ENCODE measurements at regions not wholly inside any gene's neighbourhood (a gene's known extent, or its start where the extent isn't known, plus 50 kb on each side); places are given as distances from the start of the nearest gene placed in this dataset.

GRCh38 chr12:59182658-59183455 is 262.6 kb upstream of the LRIG3 start:
- H3K27me3 ChIP-seq (ENCODE audit: control insufficient read depth in 1 of 2, insufficient read depth in 2 of 2, low read length in 2 of 2), result peaks cover 0 to 2% of the 10 kb centered on the region in 2 donors
- H3K9me3 ChIP-seq (ENCODE audit: control insufficient read depth in 2 of 2, insufficient read depth in 1 of 2, low read depth in 1 of 2, low read length in 1 of 2), result no peaks in the 10 kb centered on the region
- H3K4me3 ChIP-seq (ENCODE audit: low read depth in 1 of 2, low read length in 2 of 2), result no peak overlapping the region
- H3K27ac ChIP-seq (ENCODE audit: low read depth in 2 of 2, low read length in 1 of 2), result no peak overlapping the region
- H3K4me1 ChIP-seq (ENCODE audit: control insufficient read depth in 2 of 2, insufficient read depth in 2 of 2, low read length in 1 of 2), result no peaks in the 10 kb centered on the region
- H3K36me3 ChIP-seq (ENCODE audit: control insufficient read depth in 2 of 2, insufficient read depth in 2 of 2, low read length in 1 of 2), result no peaks in the 10 kb centered on the region
- WGBS, 2 donors, result 82 to 85% methylated on average over 3 of the region's 3 CpGs

GRCh38 chr12:59182191-59182590 is 261.9 kb upstream of the LRIG3 start:
- WGBS, 2 donors, result 66 to 69% methylated on average over 4 of the region's 4 CpGs
- Histone ChIP-seq H3K4me3 (ENCODE audit: low read depth in 1 of 2, low read length in 2 of 2) (no peak overlapping the region), H3K36me3 (ENCODE audit: control insufficient read depth in 2 of 2, insufficient read depth in 2 of 2, low read length in 1 of 2) (no peaks in the 10 kb centered on the region), H3K27me3 (ENCODE audit: control insufficient read depth in 1 of 2, insufficient read depth in 2 of 2, low read length in 2 of 2) (peaks cover 0 to 2% of the 10 kb centered on the region in 2 donors), H3K9me3 (ENCODE audit: control insufficient read depth in 2 of 2, insufficient read depth in 1 of 2, low read depth in 1 of 2, low read length in 1 of 2) (no peaks in the 10 kb centered on the region), H3K27ac (ENCODE audit: low read depth in 2 of 2, low read length in 1 of 2) (no peak overlapping the region), H3K4me1 (ENCODE audit: control insufficient read depth in 2 of 2, insufficient read depth in 2 of 2, low read length in 1 of 2) (no peaks in the 10 kb centered on the region)

GRCh38 chr12:59181196-59181777 is 261.0 kb upstream of the LRIG3 start:
- WGBS, 2 donors, result 64 to 71% methylated on average over 2 of the region's 2 CpGs
- H3K27me3 ChIP-seq (ENCODE audit: control insufficient read depth in 1 of 2, insufficient read depth in 2 of 2, low read length in 2 of 2), result peaks cover 0 to 2% of the 10 kb centered on the region in 2 donors
- no peak overlapping the region for H3K4me3 ChIP-seq (ENCODE audit: low read depth in 1 of 2, low read length in 2 of 2)
- no peaks in the 10 kb centered on the region for H3K36me3 ChIP-seq (ENCODE audit: control insufficient read depth in 2 of 2, insufficient read depth in 2 of 2, low read length in 1 of 2)
- H3K27ac ChIP-seq (ENCODE audit: low read depth in 2 of 2, low read length in 1 of 2), result no peak overlapping the region
- H3K4me1 ChIP-seq (ENCODE audit: control insufficient read depth in 2 of 2, insufficient read depth in 2 of 2, low read length in 1 of 2), result no peaks in the 10 kb centered on the region
- peaks cover 0 to 5% of the 10 kb centered on the region in 2 donors for H3K9me3 ChIP-seq (ENCODE audit: control insufficient read depth in 2 of 2, insufficient read depth in 1 of 2, low read depth in 1 of 2, low read length in 1 of 2)

- H3K4me3 ChIP-seq (ENCODE audit: low read depth in 1 of 2, low read length in 2 of 2), result no peak overlapping the region
- H3K9me3 ChIP-seq (ENCODE audit: control insufficient read depth in 2 of 2, insufficient read depth in 1 of 2, low read depth in 1 of 2, low read length in 1 of 2), result peaks cover 0 to 5% of the 10 kb centered on the region in 2 donors
- no peaks in the 10 kb centered on the region for H3K4me1 ChIP-seq (ENCODE audit: control insufficient read depth in 2 of 2, insufficient read depth in 2 of 2, low read length in 1 of 2)
- H3K27ac ChIP-seq (ENCODE audit: low read depth in 2 of 2, low read length in 1 of 2), result no peak overlapping the region
- H3K36me3 ChIP-seq (ENCODE audit: control insufficient read depth in 2 of 2, insufficient read depth in 2 of 2, low read length in 1 of 2), result no peaks in the 10 kb centered on the region
- WGBS, 2 donors, result 69 to 74% methylated on average over 1 of the region's 1 CpG
- peaks cover 0 to 2% of the 10 kb centered on the region in 2 donors for H3K27me3 ChIP-seq (ENCODE audit: control insufficient read depth in 1 of 2, insufficient read depth in 2 of 2, low read length in 2 of 2)
Measured at GRCh38 chr12:59179231-59179630, 258.9 kb upstream of the LRIG3 start.

GRCh38 chr12:59173695-59174094 is 253.4 kb upstream of the LRIG3 start:
- Histone ChIP-seq H3K9me3 (ENCODE audit: control insufficient read depth in 2 of 2, insufficient read depth in 1 of 2, low read depth in 1 of 2, low read length in 1 of 2) (peaks cover 0 to 5% of the 10 kb centered on the region in 2 donors), H3K36me3 (ENCODE audit: control insufficient read depth in 2 of 2, insufficient read depth in 2 of 2, low read length in 1 of 2) (no peaks in the 10 kb centered on the region), H3K27ac (ENCODE audit: low read depth in 2 of 2, low read length in 1 of 2) (no peak overlapping the region), H3K4me1 (ENCODE audit: control insufficient read depth in 2 of 2, insufficient read depth in 2 of 2, low read length in 1 of 2) (no peaks in the 10 kb centered on the region), H3K4me3 (ENCODE audit: low read depth in 1 of 2, low read length in 2 of 2) (no peak overlapping the region), H3K27me3 (ENCODE audit: control insufficient read depth in 1 of 2, insufficient read depth in 2 of 2, low read length in 2 of 2) (no peaks in the 10 kb centered on the region)
- WGBS, 2 donors, result 70 to 78% methylated on average over 4 of the region's 4 CpGs

- Histone ChIP-seq H3K36me3 (ENCODE audit: control insufficient read depth in 2 of 2, insufficient read depth in 2 of 2, low read length in 1 of 2) (no peaks in the 10 kb centered on the region), H3K9me3 (ENCODE audit: control insufficient read depth in 2 of 2, insufficient read depth in 1 of 2, low read depth in 1 of 2, low read length in 1 of 2) (no peaks in the 10 kb centered on the region), H3K4me3 (ENCODE audit: low read depth in 1 of 2, low read length in 2 of 2) (no peak overlapping the region), H3K27ac (ENCODE audit: low read depth in 2 of 2, low read length in 1 of 2) (no peak overlapping the region), H3K4me1 (ENCODE audit: control insufficient read depth in 2 of 2, insufficient read depth in 2 of 2, low read length in 1 of 2) (no peaks in the 10 kb centered on the region), H3K27me3 (ENCODE audit: control insufficient read depth in 1 of 2, insufficient read depth in 2 of 2, low read length in 2 of 2) (no peaks in the 10 kb centered on the region)
- WGBS, 2 donors, result 63 to 68% methylated on average over 2 of the region's 2 CpGs
Measured at GRCh38 chr12:59168647-59169046, 248.3 kb upstream of the LRIG3 start.

GRCh38 chr12:59166457-59166856 is 246.2 kb upstream of the LRIG3 start:
- no peaks in the 10 kb centered on the region for H3K4me1 ChIP-seq (ENCODE audit: control insufficient read depth in 2 of 2, insufficient read depth in 2 of 2, low read length in 1 of 2)
- no peaks in the 10 kb centered on the region for H3K9me3 ChIP-seq (ENCODE audit: control insufficient read depth in 2 of 2, insufficient read depth in 1 of 2, low read depth in 1 of 2, low read length in 1 of 2)
- WGBS, 2 donors, result 31 to 39% methylated on average over 1 of the region's 1 CpG
- H3K36me3 ChIP-seq (ENCODE audit: control insufficient read depth in 2 of 2, insufficient read depth in 2 of 2, low read length in 1 of 2), result no peaks in the 10 kb centered on the region
- H3K27me3 ChIP-seq (ENCODE audit: control insufficient read depth in 1 of 2, insufficient read depth in 2 of 2, low read length in 2 of 2), result no peaks in the 10 kb centered on the region
- H3K27ac ChIP-seq (ENCODE audit: low read depth in 2 of 2, low read length in 1 of 2), result no peak overlapping the region
- no peak overlapping the region for H3K4me3 ChIP-seq (ENCODE audit: low read depth in 1 of 2, low read length in 2 of 2)

GRCh38 chr12:59164991-59165718 is 244.9 kb upstream of the LRIG3 start:
- Histone ChIP-seq H3K27me3 (ENCODE audit: control insufficient read depth in 1 of 2, insufficient read depth in 2 of 2, low read length in 2 of 2) (no peaks in the 10 kb centered on the region), H3K4me3 (ENCODE audit: low read depth in 1 of 2, low read length in 2 of 2) (no peak overlapping the region), H3K36me3 (ENCODE audit: control insufficient read depth in 2 of 2, insufficient read depth in 2 of 2, low read length in 1 of 2) (no peaks in the 10 kb centered on the region), H3K4me1 (ENCODE audit: control insufficient read depth in 2 of 2, insufficient read depth in 2 of 2, low read length in 1 of 2) (no peaks in the 10 kb centered on the region), H3K9me3 (ENCODE audit: control insufficient read depth in 2 of 2, insufficient read depth in 1 of 2, low read depth in 1 of 2, low read length in 1 of 2) (no peaks in the 10 kb centered on the region), H3K27ac (ENCODE audit: low read depth in 2 of 2, low read length in 1 of 2) (no peak overlapping the region)
- WGBS, 2 donors, result 16 to 24% methylated on average over 4 of the region's 4 CpGs

- Histone ChIP-seq H3K9me3 (ENCODE audit: control insufficient read depth in 2 of 2, insufficient read depth in 1 of 2, low read depth in 1 of 2, low read length in 1 of 2) (no peaks in the 10 kb centered on the region), H3K4me3 (ENCODE audit: low read depth in 1 of 2, low read length in 2 of 2) (no peak overlapping the region), H3K4me1 (ENCODE audit: control insufficient read depth in 2 of 2, insufficient read depth in 2 of 2, low read length in 1 of 2) (no peaks in the 10 kb centered on the region), H3K36me3 (ENCODE audit: control insufficient read depth in 2 of 2, insufficient read depth in 2 of 2, low read length in 1 of 2) (no peaks in the 10 kb centered on the region), H3K27ac (ENCODE audit: low read depth in 2 of 2, low read length in 1 of 2) (no peak overlapping the region), H3K27me3 (ENCODE audit: control insufficient read depth in 1 of 2, insufficient read depth in 2 of 2, low read length in 2 of 2) (no peaks in the 10 kb centered on the region)
Measured at GRCh38 chr12:59164226-59164625, 243.9 kb upstream of the LRIG3 start.
